ENCODE measurements at regions not wholly inside any gene's neighbourhood (a gene's known extent, or its start where the extent isn't known, plus 50 kb on each side); places are given as distances from the start of the nearest gene placed in this dataset.
"Not testable (repeated sequence)": the region's sequence is repeated elsewhere in the genome, so short reads cannot be mapped to it uniquely, and the experiment has no call there.

DNA sequence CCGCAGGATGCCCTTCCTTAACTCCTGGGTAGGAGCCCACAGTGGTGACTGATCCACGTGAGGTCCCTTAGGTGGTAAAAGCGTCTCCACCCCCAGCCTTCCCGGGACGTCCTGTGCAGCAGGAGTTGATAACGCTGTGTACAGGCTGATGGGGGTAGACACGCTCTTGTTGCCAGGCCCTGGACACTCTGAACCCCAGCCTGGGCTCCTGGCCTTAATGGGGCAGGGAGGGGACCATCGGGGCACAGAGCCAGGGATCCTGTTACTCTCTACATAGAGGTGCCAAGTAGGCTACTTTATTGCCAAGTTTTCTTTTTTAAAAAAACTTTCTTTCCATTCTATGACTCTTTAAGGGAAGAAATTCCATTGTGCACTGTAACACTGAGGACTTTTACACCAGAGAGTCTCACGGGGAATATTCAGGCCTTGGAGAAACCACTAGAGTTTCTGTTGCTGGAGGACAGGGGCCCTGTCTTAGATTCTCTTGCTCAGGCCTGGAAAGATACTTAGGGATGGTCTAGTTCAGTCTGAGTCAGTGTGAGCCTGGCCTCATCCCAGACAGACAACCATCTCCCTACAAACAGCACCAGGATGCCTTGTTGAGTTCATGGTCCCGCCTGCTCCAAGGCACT is 104.3 kb upstream of the RNU6-1 start:
- Mint-ChIP-seq H3K36me3 (no peaks in the 10 kb centered on the region), H3K9me3 (peaks cover 5% of the 10 kb centered on the region), H3K4me3 (no peak overlapping the region), H3K27ac (no peak overlapping the region), H3K4me1 (peaks cover 8% of the 10 kb centered on the region), H3K27me3 (no peaks in the 10 kb centered on the region)
- ATAC-seq (ENCODE audit: low read depth) (no peak), DNase-seq (no peak)
- POLR2A ChIA-PET: no interaction called here

DNA sequence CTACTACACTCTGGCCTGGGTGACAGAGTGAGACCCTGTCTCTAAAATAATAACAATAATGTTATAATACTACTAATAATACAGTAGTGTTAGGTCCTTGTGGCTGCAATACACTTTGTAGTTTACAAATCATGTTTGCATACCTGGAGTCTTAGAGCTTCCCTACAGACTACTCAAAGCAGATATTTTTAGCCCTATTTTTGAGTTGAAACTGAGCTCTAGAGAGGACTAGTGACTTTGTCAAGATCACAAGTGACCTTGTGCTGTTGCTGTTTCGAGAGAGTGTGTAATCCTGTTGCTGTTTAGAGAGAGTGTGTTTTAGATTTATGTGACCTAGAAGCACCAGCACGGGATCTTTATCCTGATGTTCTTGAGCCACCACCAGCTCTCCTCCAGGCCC is 105.3 kb upstream of the RNU6-1 start:
- POLR2A ChIA-PET: no interaction called here
- Mint-ChIP-seq H3K27ac (no peak overlapping the region), H3K36me3 (no peaks in the 10 kb centered on the region), H3K4me3 (no peak overlapping the region), H3K4me1 (peaks cover 8% of the 10 kb centered on the region), H3K9me3 (peaks cover 5% of the 10 kb centered on the region), H3K27me3 (no peaks in the 10 kb centered on the region)
- ATAC-seq (ENCODE audit: low read depth): no peak
- DNase-seq: no peak

DNA sequence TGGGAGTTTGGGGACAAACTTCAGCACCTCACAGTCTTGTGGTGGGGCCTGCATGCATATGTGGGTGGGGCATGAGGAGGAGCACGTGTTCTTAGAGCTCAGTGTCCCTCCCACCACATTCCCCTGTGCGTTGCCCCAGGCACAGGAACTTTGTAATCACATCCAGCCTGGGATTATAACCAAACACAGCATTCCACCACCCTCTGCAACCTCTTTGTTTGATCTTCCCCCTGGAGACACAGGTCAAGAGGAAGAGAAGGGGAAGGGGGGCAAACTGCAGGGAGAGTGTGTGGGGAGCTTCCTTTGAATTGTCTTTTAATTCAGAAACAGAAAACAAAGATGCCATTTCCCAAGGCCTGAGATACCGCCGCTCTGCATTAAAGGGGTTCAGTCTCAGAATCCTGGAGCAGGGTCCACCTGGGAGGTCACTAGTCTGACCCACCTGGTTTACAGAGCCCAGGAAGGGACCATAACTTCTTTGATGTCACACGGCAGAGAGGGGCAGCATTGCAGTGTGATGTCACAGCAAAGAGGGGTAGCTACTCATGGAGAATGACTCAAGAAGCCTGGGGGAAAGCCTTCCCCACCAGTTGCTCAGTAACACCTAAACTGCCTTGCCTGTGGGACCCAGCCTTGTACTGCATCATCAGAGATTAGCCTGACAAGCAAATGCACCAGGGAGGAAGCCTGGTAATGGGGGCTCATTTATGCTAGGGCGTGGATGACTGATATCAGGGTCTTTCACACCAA is 106.3 kb upstream of the RNU6-1 start:
- DNase-seq (no peak), ATAC-seq (ENCODE audit: low read depth) (no peak)
- Mint-ChIP-seq H3K4me3 (peak overlapping the region; percentile 71), H3K27me3 (no peaks in the 10 kb centered on the region), H3K9me3 (peaks cover 5% of the 10 kb centered on the region), H3K36me3 (no peaks in the 10 kb centered on the region), H3K4me1 (peaks cover 8% of the 10 kb centered on the region), H3K27ac (peak overlapping the region; percentile 81)
- POLR2A ChIA-PET: interaction anchor here (0.5 kb wide), 1 partner anchor 977 kb away, joined by 3 read pairs; no protein-coding TSS in a partner anchor

DNA sequence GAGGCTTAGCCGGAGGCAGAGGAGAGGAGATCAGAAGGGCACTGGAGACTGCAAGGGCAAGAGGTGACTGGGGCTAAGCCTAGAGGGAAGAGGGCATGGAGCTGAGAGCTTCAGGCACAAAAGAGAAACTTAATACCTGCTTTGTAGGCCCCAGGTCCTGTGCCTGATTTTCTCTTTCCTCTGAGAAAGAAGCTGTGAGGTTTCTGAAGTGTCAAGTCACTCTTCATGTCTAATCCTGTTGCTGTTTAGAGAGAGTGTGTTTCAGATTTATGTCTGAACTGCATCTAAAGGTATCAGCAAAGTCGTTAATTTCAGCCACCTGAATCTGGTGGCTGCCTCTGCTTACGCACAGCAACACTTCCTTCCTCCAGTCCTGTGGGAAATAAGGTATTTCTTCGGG is 106.9 kb upstream of the RNU6-1 start:
- Mint-ChIP-seq H3K27me3 (peaks cover 4% of the 10 kb centered on the region), H3K4me3 (peak overlapping the region; percentile 71), H3K9me3 (peaks cover 5% of the 10 kb centered on the region), H3K4me1 (peaks cover 8% of the 10 kb centered on the region), H3K27ac (peak overlapping the region; percentile 81), H3K36me3 (no peaks in the 10 kb centered on the region)
- ATAC-seq (ENCODE audit: low read depth): no peak
- POLR2A ChIA-PET: no interaction called here
- no peak for DNase-seq

DNA sequence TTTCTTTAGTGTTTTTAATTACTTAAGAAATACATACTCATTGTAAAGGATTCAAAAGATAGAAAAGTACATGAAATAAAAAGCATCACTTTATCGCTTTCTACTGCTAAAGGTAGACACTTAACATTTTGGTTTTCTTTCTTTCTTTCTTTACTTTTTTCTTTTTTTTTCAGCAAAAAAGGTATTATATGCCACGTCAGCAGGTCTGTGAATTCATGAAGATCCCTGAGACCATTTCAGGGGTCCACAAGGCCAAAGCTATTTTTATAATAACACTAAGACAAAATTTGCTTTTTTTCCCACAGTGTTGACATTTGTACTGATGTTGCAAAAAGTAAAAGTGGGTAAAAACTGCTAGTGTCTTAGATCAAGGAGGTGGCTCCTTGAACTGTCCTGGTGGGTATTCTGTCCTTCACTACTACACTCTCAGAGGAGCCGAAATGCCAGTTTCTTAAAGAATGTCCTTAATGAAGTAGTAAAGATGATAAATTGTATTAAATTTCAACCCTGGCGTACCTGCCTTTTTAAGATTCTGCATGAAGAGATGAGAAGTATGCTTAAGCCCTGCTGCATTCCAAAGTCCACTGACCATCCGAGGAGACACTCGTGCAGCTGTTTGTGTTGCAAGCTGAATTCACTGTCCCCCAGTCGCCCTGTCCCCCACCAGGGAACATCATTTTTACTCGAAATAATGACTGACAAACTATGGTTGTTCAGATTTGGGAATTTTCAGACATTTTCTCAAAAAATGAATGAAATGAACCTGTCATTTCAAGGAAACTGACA is 106.7 kb upstream of the PIAS1 start:
- Mint-ChIP-seq H3K9me3 (peaks cover 5% of the 10 kb centered on the region), H3K36me3 (no peaks in the 10 kb centered on the region), H3K27ac (no peak overlapping the region), H3K4me1 (peaks cover 8% of the 10 kb centered on the region), H3K27me3 (peaks cover 7% of the 10 kb centered on the region), H3K4me3 (no peak overlapping the region)
- ATAC-seq (ENCODE audit: low read depth): no peak
- POLR2A ChIA-PET: no interaction called here
- no peak for DNase-seq

DNA sequence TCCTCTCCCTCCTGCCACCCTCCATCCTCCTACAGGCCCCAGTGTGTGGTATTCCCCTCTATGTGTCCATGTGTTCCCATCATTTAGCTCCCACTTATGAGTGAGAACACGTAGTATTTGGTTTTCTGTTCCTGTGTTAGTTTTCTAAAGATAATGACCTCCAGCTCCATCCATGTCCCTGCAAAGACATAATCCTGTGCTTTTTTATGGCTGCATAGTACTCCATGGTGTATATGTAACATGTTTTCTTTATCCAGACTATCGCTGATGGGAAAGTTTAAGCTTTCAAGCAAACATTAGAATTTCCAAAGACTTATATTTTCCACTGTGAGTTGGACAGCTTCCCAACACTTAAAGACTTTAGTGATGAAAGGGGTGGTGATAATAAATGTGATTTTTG is 105.9 kb upstream of the PIAS1 start:
- ATAC-seq (ENCODE audit: low read depth): no peak
- Mint-ChIP-seq H3K36me3 (no peaks in the 10 kb centered on the region), H3K9me3 (peaks cover 5% of the 10 kb centered on the region), H3K4me3 (no peak overlapping the region), H3K27me3 (peaks cover 7% of the 10 kb centered on the region), H3K4me1 (peaks cover 8% of the 10 kb centered on the region), H3K27ac (no peak overlapping the region)
- POLR2A ChIA-PET: no interaction called here
- no peak for DNase-seq

DNA sequence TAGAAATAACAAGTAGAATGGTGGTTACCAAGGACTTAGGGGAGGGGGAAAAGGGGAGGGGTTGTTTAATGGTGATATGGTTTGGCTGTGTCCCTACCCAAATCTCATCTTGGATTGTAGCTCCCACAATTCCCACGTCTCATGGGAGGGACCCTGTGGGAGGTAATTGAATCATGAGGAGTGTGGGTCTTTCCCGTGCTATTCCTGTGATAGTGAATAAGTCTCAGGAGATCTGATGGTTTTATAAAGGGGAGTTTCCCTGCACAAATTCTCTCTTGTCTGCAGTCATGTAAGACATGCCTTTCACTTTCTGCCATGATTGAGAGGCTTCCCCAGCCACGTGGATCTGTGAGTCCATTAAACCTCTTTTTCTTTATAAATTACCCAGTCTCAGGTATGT is 102.9 kb upstream of the PIAS1 start:
- DNase-seq; ATAC-seq (ENCODE audit: low read depth); H3K27ac Mint-ChIP-seq; H3K4me3 Mint-ChIP-seq; H3K27me3 Mint-ChIP-seq; POLR2A ChIA-PET; H3K36me3 Mint-ChIP-seq; H3K9me3 Mint-ChIP-seq: not testable (repeated sequence)
- peaks cover 26% of the 10 kb centered on the region for H3K4me1 Mint-ChIP-seq

DNA sequence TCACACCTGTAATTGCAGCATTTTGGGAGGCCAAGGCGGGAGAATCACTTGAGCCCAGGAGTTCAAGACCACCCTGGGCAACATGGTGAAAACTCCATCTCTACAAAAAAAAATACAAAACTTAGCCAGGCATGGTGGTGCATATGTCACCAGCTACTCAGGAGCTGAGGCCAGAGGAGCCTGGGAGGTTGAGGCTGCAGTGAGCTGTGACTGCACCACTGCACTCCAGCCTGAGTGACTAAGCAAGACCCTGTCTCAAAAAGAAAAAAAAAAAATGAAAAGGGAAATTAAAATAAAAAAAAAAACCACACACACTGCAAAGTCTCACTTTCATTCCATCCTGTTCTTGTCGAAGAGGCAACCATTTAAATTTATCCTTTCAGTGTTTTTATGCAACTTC is 100.8 kb upstream of the PIAS1 start:
- H3K4me3 Mint-ChIP-seq: no peak overlapping the region
- peaks cover 18% of the 10 kb centered on the region for H3K4me1 Mint-ChIP-seq
- no peaks in the 10 kb centered on the region for H3K36me3 Mint-ChIP-seq
- H3K27ac Mint-ChIP-seq: no peak overlapping the region
- POLR2A ChIA-PET: no interaction called here
- ATAC-seq (ENCODE audit: low read depth) (no peak), DNase-seq (no peak)
- H3K9me3 Mint-ChIP-seq: peaks cover 2% of the 10 kb centered on the region
- peaks cover 18% of the 10 kb centered on the region for H3K27me3 Mint-ChIP-seq

DNA sequence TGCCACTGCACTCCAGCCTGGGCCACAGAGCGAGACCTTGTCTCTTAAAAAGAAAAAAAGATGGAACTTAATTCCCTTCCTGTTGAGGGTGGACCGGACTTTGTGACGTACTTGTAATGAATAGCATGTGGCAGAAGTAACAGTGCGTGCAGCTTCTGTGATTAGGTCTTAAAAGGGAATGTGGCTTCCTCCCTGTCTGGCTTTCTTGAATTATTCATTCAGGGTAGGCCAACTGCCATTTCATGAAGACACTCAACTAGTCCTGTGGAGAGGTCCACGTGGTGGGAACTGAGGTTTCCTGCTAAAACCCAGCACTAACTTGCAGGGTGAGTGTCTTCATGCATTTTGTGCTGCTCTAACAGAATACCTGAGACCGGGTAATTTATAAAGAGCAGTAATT is 98.9 kb upstream of the PIAS1 start:
- H3K4me3 Mint-ChIP-seq: no peak overlapping the region
- no peak overlapping the region for H3K27ac Mint-ChIP-seq

DNA sequence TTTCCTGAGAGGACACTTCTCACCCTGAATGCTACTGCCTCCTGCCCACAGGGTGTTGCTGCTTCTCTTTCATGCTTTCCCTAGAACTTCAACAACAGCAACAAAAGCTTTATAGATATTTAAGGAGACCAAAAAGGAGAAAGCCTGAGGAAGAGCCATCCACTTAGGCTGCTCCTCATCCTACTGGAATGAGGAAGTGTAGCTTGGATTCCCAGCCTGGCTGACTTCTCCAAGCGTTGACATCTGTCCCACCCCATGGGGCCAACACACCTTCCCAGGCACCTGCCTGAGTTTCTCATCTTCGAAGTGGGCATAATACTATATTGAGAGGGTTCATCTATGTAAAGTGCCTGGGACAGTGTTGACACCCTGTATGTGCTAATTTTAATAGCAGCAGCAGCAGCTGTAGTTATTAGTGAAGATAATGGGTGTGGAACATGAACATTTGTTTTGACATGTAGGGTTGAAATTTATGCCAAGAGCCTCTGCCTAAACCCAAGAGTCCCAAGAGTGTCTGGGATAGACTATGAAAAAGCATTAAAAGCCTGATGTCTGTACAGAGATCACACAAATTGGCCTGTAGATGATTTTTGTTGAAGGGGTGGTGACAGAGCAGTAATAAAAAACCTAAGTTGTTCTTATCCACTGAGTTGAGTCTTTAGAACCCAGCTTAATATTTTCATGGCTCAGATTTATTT is 96.5 kb upstream of the PIAS1 start:
- Mint-ChIP-seq H3K4me1 (peaks cover 24% of the 10 kb centered on the region), H3K27ac (no peak overlapping the region), H3K27me3 (peaks cover 29% of the 10 kb centered on the region), H3K9me3 (no peaks in the 10 kb centered on the region), H3K36me3 (no peaks in the 10 kb centered on the region), H3K4me3 (no peak overlapping the region)
- POLR2A ChIA-PET: no interaction called here
- ATAC-seq (ENCODE audit: low read depth) (no peak), DNase-seq (no peak)

More for the DNA sequence above, 98.9 kb upstream of the PIAS1 start:
- peaks cover 18% of the 10 kb centered on the region for H3K4me1 Mint-ChIP-seq
- peak; percentile 65 for ATAC-seq (ENCODE audit: low read depth)
- peaks cover 32% of the 10 kb centered on the region for H3K27me3 Mint-ChIP-seq
- H3K36me3 Mint-ChIP-seq: no peaks in the 10 kb centered on the region
- POLR2A ChIA-PET: no interaction called here
- no peaks in the 10 kb centered on the region for H3K9me3 Mint-ChIP-seq
- DNase-seq: no peak

DNA sequence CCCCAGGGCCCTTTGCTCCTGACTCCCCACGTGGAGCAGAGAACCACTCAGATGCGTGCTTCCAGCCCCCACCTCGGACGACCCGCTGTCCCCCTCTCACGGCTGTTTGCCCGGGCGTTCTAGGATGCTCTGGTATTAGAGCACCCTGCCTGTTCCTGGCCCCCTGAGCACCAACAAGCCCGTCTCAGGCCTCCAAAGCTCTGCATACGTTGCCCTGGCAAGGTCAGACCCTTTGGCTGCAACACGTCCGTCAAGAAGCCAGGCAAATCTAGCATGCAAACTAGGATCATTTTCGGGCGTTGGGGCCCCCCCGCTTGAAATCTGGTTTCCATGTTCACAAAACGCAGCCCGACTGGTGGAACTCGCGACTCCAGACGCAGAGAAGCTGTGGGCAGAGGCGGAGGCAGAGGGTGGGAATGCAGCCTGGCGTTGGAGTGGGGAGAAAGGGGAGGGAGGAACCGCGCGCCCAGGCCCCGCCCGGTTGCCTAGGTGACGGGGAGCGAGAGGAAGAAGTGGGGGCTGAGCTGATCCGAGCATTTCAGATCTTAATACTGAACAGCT is 86.2 kb upstream of the PIAS1 start:
- peaks cover 4% of the 10 kb centered on the region for H3K4me1 Mint-ChIP-seq
- peaks cover 52% of the 10 kb centered on the region for H3K27me3 Mint-ChIP-seq
- DNase-seq (peak; percentile 38), ATAC-seq (ENCODE audit: low read depth) (peak; percentile 30)
- H3K4me3 Mint-ChIP-seq: peak overlapping the region; percentile 70
- POLR2A ChIA-PET: no interaction called here
- no peak overlapping the region for H3K27ac Mint-ChIP-seq
- no peaks in the 10 kb centered on the region for H3K36me3 Mint-ChIP-seq
- H3K9me3 Mint-ChIP-seq: no peaks in the 10 kb centered on the region

DNA sequence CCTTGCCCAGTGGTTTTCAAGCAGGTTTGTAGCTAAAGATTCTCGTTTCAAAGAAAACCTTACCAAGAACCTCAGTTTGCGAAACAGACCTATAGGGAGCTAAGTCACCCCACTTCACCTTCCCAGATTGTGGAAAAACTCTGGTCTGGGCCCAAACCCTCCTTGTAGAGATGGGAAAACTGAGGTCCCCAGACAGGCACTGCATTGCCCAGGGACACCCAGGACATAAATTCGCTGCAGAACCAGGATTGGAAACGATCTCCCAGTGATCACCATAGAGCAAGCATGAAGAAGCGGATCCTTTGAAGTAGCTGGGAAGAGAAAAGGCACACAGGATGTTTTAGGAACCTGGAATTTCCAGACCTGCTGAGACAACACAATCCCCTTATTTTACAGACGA is 85.6 kb upstream of the PIAS1 start:
- Mint-ChIP-seq H3K36me3 (no peaks in the 10 kb centered on the region), H3K27me3 (peaks cover 49% of the 10 kb centered on the region), H3K27ac (no peak overlapping the region), H3K4me1 (peaks cover 4% of the 10 kb centered on the region), H3K9me3 (no peaks in the 10 kb centered on the region), H3K4me3 (no peak overlapping the region)
- ATAC-seq (ENCODE audit: low read depth) (no peak), DNase-seq (no peak)
- POLR2A ChIA-PET: no interaction called here

DNA sequence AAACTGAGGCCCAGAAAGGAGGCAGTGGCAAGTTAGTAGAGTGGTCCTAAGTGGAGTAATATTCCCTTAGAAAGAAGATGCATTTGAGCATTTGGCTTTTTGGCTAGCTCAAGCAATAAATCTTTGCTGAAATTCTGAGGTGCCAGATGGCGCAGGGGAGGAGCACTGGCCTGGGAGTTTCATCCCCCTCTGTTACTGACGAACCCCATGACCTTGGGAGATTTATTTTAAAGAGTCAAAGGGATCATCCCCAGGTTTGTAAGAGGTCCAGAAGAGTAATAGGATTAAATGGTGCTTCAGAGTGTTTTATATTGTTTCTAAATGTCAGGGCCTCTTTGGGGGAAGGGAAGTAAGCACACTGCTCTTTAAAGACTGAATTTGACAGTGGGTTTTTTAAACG is 85.1 kb upstream of the PIAS1 start:
- ATAC-seq (ENCODE audit: low read depth): no peak
- no peak overlapping the region for H3K4me3 Mint-ChIP-seq
- H3K4me1 Mint-ChIP-seq: peaks cover 4% of the 10 kb centered on the region
- no peak overlapping the region for H3K27ac Mint-ChIP-seq
- peaks cover 46% of the 10 kb centered on the region for H3K27me3 Mint-ChIP-seq
- no peak for DNase-seq
- H3K9me3 Mint-ChIP-seq: no peaks in the 10 kb centered on the region
- H3K36me3 Mint-ChIP-seq: no peaks in the 10 kb centered on the region
- POLR2A ChIA-PET: no interaction called here

All from activated naive CD8-positive, alpha-beta T cell treated with anti-CD3 and anti-CD28 coated beads, Interleukin-2, amount 10 ng/mL, durations not matched to agents 7 days and 5 days (primary cell).